ENCODE measurements at regions not wholly inside any gene's neighbourhood (a gene's known extent, or its start where the extent isn't known, plus 50 kb on each side); places are given as distances from the start of the nearest gene placed in this dataset.
"Not testable (repeated sequence)": the region's sequence is repeated elsewhere in the genome, so short reads cannot be mapped to it uniquely, and the experiment has no call there.

DNA sequence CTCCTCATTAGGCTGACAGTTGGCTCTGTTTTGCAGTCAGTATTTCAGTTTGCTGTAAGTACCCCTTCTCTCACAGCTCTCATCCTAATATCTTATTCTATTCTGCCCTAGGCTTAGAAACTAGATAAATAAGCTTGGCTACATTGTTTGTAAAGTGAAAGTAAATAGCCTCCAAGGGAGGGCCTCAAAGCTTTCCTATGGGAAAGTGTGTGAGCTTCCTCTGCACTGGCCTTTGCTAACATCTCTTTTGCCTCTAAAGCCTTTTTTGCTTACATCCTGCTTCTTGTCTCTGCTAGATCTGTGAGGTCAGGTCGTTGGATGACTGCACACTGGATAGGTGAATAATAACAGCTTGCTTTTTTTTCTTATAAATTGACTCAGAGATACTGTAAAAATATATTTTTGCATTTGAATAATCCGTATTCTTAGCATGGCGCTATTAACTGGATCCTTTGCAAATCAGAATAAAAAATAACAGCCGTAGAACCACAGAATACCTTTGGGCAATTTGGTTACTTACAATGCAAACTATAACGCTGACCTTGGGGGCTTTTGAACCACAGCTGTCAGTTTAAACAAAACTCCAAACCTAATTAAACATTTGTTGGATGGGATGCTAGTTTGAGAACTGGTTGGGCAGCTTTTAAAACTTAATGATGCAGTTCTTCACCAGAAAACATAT lies 55.1 kb downstream of the TTC6 start:
- no peak for DNase-seq

DNA sequence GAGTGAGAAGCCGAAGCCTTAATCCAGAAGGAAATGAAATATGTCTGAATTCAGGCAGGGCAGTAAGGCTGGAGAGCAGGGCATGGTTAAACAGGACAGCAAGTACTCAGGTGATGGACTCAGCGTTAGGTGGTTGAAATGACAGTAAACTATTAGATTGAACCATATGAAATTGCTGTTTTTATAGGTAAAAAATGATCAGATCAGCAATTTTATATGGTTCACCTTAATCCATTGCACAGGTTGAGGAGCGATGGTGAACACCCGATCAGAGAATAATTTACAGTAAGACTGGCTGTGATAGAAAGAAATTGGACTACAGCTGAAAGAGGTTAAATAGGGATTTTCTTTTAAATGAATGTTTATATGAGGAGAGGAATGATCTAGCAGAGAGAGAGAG lies 56.6 kb downstream of the TTC6 start:
- no peak for DNase-seq

DNA sequence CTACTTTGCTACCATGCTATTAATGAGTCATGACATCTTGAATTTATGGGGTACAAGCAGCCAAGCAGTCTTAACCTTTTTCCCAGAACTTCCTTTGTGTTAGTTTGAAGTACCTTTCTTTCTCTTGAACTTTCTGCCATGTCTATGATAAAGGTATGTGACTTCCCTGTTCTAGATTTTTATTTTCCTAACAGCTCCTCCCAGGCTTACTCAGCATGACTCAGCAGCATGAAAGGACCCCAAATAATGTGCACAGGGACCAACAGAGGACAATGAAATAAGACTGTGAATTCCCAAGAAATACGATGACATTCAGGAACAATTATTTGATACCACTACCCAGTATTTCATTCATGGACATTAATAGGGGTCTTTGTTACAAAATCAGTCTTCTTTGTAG lies 60.0 kb downstream of the TTC6 start:
- DNase-seq: no peak

DNA sequence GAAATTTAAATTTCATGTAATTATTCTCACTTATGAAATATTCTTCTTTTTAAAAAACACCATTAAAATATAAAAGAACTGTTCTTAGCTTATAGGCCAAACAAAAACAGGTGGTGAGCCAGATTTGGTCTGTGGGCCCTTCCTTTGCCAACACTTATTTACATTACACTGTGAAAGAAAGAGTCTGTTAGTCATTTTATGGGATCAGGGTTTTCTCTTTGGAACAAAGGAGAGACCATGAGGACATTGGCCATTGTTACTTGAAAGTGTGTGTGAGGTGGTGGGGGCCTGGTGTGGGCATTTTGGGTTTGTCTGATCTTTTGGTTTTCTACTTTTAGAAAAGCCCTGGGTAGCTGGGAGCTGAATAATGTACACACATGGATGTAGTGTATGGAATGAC lies 62.7 kb downstream of the TTC6 start:
- DNase-seq: no peak

DNA sequence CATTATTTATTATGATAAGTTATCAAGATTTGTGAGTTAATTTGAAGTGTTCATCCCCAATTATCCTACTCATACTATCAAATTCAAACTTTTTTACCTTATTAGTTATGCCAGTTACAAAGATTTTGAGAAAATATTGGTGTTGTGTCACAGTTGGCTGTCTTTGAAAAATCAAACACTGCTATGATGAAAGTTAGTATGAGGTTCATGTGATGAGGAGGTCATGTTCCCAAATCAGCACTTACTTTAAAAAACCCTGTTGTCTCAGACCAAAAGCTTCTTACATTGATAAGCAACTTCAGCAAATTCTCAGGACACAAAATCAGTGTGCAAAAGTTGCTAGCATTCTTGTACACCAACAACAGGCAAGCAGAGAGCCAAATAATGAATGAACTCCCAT lies 68.1 kb downstream of the TTC6 start:
- no peak for DNase-seq

DNA sequence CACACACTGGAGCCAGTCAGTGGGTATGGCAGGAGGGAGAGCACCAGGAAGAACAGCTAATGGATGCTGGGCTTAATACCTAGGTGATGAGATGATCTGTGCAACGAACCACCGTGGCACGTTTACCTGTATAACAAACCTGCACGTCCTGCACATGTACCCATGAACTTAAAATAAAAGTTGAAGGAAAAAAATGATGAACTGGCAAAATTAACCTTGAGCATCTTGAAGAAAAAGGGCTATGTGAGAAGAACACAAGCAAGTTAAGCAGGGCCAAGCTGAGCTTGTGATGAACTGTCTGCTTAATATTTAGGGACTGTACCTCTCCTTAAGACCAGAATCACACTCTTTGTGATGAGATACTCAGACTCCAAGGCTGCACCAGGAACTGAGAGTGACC lies 70.0 kb downstream of the TTC6 start:
- no peak for DNase-seq

GRCh38 chr14:37665951-37666350 lies 70.5 kb downstream of the TTC6 start:
- DNase-seq: no peak

- DNase-seq: no peak
Measured at GRCh38 chr14:37668646-37669045, 73.2 kb downstream of the TTC6 start.

DNA sequence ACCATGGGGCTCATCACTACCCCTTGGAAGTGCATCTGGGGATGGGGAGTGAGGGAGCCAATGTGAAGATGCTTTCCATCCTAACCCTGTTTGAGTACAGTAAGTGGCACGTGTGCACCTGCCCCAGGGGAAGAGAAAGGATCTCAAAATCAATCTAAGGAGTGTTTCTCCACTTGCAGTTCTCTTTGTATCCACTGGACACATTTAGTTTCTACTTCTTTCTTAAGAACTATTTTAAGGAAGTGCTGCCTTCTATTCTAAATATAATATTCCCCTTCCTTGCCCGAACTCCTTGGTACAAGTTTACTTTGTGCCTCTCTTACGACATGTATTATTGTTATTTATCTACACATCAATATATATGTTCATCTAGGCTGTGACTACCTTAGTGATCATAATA lies 73.8 kb downstream of the TTC6 start:
- DNase-seq: no peak

DNA sequence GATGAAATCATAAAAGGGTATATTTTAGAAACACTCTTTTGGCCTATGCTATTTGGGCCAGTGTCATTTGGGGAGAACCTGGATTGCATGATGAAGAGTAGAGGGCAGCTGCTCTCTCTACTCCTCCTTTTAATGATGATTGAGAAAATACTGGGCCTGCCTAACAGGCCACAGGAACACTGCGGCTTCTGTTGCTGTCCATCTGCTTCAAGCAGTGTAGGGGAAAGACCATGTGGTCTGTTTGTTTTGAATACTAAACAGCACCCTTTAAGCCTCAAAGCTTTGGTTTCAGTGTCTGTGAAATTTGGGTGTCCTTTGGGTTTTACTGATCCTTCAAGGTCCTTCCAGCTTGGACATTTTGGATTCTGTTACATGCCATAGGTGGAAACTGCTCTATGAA lies 78.0 kb downstream of the TTC6 start:
- DNase-seq: no peak

DNA sequence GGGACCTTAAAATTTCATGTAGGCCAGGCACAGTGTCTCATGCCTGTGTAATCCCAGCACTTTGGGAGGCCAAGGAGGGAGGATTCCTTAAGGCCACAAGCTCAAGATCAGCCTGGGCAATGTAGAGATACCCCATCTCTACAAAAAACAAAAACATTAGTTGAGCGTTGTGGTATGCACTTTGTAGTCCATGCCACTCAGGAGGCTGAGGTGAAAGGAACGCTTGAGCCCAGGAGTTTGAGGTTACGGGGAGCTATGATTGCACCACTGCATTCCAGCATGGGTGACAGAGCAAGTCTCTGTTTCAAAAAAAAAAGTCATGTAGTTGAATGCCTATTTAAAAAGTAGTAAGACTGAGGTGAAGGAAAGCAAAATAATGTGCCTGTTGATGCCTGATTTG lies 83.5 kb downstream of the TTC6 start:
- DNase-seq: no peak

GRCh38 chr14:37681486-37681885 lies 86.1 kb downstream of the TTC6 start:
- DNase-seq: no peak

- not testable (repeated sequence) for DNase-seq
Measured at GRCh38 chr14:37692680-37693079, 97.3 kb downstream of the TTC6 start.

DNA sequence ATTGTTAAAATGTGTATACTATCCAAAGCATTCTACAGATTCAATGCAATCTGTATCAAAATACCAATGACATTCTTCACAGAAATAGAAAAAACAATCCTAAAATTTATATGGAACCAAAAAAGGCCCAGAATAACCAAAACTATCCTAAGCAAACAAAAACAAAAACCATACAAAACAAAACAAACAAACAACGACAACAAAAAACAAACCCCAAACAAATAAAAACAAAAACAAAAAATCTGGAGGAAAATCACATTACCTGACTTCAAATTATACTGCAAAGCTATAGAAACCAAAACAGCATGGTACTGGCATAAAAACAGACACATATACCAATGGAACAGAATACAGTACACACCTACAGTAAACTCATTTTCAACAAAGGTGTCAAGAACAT lies 98.0 kb downstream of the TTC6 start:
- not testable (repeated sequence) for DNase-seq

DNA sequence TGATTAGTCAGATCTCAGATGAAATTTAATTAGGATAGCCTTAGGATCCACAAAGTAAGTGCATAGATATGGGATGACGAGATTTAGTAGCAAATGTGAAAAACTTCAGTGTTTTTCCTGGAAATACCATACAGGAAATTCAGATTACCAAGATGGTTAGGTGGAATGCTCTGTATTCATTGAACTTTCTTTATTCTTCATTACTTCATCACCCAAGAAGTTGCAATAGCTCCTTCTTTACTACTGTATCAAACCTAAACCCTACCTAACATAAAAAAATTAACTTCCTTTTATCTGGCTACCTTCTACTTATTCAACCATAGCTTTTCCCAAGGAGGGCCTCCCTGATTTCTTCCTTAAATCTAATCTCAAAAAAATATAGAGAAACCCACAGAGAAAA lies 100.4 kb downstream of the TTC6 start:
- no peak for DNase-seq

DNA sequence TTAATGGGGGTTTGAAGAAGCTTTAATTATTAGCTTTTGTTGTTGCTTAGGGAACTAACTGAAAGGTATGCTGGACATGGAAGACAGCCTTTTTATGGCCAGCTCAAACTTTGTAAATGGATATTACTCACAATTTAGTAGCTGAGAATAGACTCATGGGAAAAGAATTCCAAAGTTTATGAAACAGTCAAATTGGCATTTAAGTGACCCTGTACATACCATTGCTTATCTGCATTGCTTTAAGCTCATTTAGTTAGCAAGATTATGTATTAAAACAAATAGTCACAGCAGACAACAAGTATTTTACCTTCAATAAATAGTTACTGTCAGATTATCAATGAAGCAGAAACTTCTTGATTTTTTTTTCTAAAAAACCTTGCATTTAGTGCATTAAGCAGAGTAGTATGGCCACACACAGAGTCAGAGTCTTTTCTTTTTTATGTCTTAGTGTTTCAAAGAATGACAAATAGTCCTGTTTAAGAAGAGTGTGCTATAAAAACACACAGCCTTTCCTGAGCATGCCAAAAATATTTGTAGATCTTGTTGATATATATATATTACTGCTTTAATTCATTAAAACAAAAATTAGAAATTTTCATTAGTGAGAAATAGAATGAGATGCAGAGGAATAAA lies 102.2 kb downstream of the TTC6 start:
- no peak for DNase-seq

- DNase-seq: no peak
Measured at GRCh38 chr14:37698840-37699777, 103.7 kb downstream of the TTC6 start.

- no peak for DNase-seq
Measured at GRCh38 chr14:37707716-37708115, 112.3 kb downstream of the TTC6 start.

- DNase-seq: no peak
Measured at GRCh38 chr14:37708481-37708880, 113.1 kb downstream of the TTC6 start.

DNA sequence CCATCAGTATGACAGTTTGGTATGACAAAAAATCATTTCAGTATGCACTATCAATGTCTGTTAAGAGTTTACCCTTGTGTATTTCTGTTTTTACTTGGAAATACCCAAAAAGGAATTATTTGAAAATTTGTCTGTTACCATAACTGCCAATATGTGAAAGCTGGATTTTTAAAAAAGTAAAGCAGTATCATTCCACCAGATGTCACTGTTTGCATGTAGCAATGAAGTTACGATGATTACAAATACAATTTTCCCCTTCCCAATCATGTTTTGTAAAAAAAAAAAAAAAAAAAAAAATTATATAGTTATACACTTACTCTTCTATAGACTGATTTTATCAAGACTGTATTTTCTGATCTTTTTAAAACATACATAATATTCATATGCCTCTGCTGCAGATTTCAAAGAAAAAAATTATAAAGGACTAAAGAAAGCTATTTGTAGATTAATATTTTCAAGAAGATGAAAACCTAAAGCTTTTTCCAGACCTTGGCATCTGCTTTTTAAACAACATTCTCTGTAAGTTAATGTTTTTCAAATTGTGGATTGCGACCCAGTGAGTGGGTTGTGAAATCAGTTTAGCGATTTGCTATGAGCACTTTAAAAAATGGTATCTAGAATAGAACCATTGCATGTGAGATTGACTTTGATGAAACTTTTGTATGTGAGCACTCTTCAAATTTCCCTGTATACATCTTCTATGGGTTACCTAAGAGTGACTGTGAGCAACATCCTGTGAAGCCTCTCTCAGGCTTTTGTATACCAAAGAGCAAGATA lies 114.2 kb downstream of the TTC6 start:
- DNase-seq: no peak

DNA sequence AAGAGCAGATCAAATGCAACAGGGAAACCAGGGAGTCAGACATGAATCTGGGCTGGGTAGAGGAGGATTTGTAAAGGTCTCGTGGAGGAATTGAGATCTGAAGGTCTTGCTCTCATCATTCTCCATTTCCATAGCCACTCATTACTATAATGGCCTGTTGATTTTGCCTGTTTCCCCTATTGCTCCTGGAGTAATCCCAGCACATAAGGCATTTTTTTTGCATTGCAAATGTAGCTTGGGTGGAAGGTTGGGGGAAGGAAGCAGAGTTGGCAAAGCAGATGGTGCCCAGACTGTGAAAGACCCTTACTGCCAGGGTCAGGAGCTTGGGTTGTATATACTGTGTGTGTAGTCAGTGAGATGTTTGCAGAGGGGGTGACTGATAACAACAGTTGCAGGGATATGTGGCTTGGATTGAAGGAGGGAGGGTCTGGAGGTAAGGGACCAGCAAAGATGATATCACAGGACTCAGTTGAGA lies 116.0 kb downstream of the TTC6 start:
- no peak for DNase-seq

DNA sequence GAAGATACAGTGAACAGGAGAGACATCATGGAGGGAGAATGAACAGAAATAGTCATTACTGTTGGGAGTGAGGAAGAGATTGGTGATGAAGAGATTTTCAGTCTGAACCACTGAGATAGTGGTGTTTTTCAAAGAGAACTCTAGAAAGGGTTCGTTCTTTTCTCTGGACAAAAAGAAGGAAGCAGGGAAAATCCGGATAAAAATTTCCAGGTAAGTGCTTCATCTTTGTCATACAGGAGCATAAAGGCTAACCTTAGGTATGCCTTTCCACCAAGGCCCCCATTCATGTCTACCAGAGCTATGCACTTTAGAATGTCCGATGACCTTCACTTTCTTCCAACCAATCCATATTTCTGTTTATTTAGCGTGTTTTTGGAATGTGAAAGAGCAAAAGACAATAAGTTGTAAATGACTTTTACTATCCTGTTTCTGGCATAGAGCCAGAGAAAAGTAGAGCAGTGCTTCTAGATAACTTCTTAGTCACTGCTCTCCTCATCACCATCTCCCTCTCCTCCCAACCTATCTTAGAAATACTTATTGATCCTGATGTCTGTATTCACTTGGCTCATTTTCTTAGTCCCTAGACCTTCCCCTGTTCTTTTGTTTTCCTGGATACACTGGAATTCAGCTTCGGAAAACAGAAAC lies 116.5 kb downstream of the TTC6 start:
- DNase-seq: no peak

All from activated T-cell treated with anti-CD3 and anti-CD28 coated beads for 4 hours (primary cell).